OCI-LY1 (cell line): ENCODE measurements at regions not wholly inside any gene's neighbourhood (a gene's known extent, or its start where the extent isn't known, plus 50 kb on each side); places are given as distances from the start of the nearest gene placed in this dataset.

Experiments
- H2AFZ ChIP-seq: fragments of 200-600 bp; sonication (generic), shearing (Covaris generic); 2 replicates; pipeline ENCODE4 v1.6.0; 2014; ENCODE audit warnings: antibody characterized with exemption, mild to moderate bottlenecking, low read length
- H3F3A ChIP-seq: fragments of 200-600 bp; sonication (generic), shearing (Covaris generic); 2 replicates; pipeline ENCODE4 v1.6.0; 2014; ENCODE audit warnings: mild to moderate bottlenecking, antibody characterized with exemption, low read length, moderate library complexity; ENCODE audit not compliant: insufficient read depth
- H3K27ac ChIP-seq: fragments of 200-600 bp; sonication (generic); 2 replicates; pipeline ENCODE4 v1.5.1; 2014; ENCODE audit warnings: low read length, mixed run types, mild to moderate bottlenecking, low read depth; ENCODE audit not compliant: poor library complexity, severe bottlenecking
- H3K27me3 ChIP-seq: fragments of 200-600 bp; sonication (generic); 2 replicates; pipeline ENCODE4 v1.6.0; 2014; ENCODE audit warnings: antibody characterized with exemption, mild to moderate bottlenecking, low read length, moderate library complexity; ENCODE audit not compliant: insufficient read depth
- H3K36me3 ChIP-seq: fragments of 200-600 bp; sonication (generic); 2 replicates; pipeline ENCODE4 v1.6.1; 2014; ENCODE audit warnings: mild to moderate bottlenecking, antibody characterized with exemption, low read length, moderate library complexity, mixed read lengths; ENCODE audit not compliant: insufficient read depth
- H3K4me1 ChIP-seq: fragments of 200-600 bp; sonication (generic); 2 replicates; pipeline ENCODE4 v1.5.1; 2014; ENCODE audit warnings: mild to moderate bottlenecking, low read length, moderate library complexity; ENCODE audit not compliant: insufficient read depth, severe bottlenecking
- H3K4me2 ChIP-seq: fragments of 200-600 bp; sonication (generic), shearing (Covaris generic); 2 replicates; pipeline ENCODE4 v1.6.1; 2014; ENCODE audit warnings: low read length
- H3K4me3 ChIP-seq: fragments of 200-600 bp; sonication (generic); 2 replicates; pipeline ENCODE4 v1.5.1; 2014; ENCODE audit warnings: low read length, low read depth, mild to moderate bottlenecking, mixed read lengths; ENCODE audit not compliant: poor library complexity, severe bottlenecking
- H3K79me2 ChIP-seq: fragments of 200-600 bp; shearing (Covaris generic); 2 replicates; pipeline ENCODE4 v1.6.1; 2016; ENCODE audit warnings: mixed run types, low read length, mixed read lengths; ENCODE audit not compliant: insufficient read depth
- H3K9ac ChIP-seq: fragments of 200-600 bp; sonication (generic), shearing (Covaris generic); 2 replicates; pipeline ENCODE4 v1.6.1; 2014; ENCODE audit warnings: mild to moderate bottlenecking, low read length, mixed read lengths
- H3K9me2 ChIP-seq: fragments of 200-600 bp; sonication (generic), shearing (Covaris generic); 2 replicates; pipeline ENCODE4 v1.6.1; 2014; ENCODE audit warnings: low read depth, mild to moderate bottlenecking, low read length, mixed read lengths
- H3K9me3 ChIP-seq: fragments of 200-600 bp; shearing (Covaris generic); 2 replicates; pipeline ENCODE4 v1.6.1; 2014; ENCODE audit warnings: low read length, mixed read lengths
- H4K20me1 ChIP-seq: fragments of 200-600 bp; sonication (generic), shearing (Covaris generic); 2 replicates; pipeline ENCODE4 v1.6.0; 2016; ENCODE audit warnings: mild to moderate bottlenecking, low read length; ENCODE audit not compliant: insufficient read depth
- CTCF ChIP-seq: fragments of 200-600 bp; sonication (generic), shearing (Covaris generic); IDR thresholded peaks from 2 replicates; pipeline ENCODE4 v1.5.1; 2017; ENCODE audit warnings: mild to moderate bottlenecking, antibody characterized with exemption, low read length, moderate library complexity, mixed read lengths
- EZH2 ChIP-seq: fragments of 200-600 bp; sonication (generic), shearing (Covaris generic); IDR thresholded peaks from 2 replicates; pipeline ENCODE4 v1.8.0; 2017; ENCODE audit warnings: borderline replicate concordance, mixed run types, mild to moderate bottlenecking, antibody characterized with exemption, low read length, moderate library complexity, mixed read lengths

GRCh38 chr7:15104411-15105092, 202.0 kb upstream of the DGKB start:
- Histone ChIP-seq H3K9ac (no peak overlapping the region), H3K79me2 (no peaks in the 10 kb centered on the region), H3K4me1 (no peaks in the 10 kb centered on the region), H2AFZ (no peak overlapping the region), H3K9me3 (no peaks in the 10 kb centered on the region), H3K27ac (no peak overlapping the region), H3K9me2 (no peaks in the 10 kb centered on the region; the same call in 1 of the 2 replicates), H3K36me3 (no peaks in the 10 kb centered on the region), H3K27me3 (no peaks in the 10 kb centered on the region), H3K4me3 (no peak overlapping the region), H3F3A (no peaks in the 10 kb centered on the region), H4K20me1 (no peaks in the 10 kb centered on the region), H3K4me2 (no peak overlapping the region)
- TF ChIP-seq CTCF: no peak
- no peak for TF ChIP-seq EZH2

- Histone ChIP-seq H2AFZ (no peak overlapping the region), H3K9me3 (no peaks in the 10 kb centered on the region), H3K4me1 (no peaks in the 10 kb centered on the region), H4K20me1 (no peaks in the 10 kb centered on the region), H3K79me2 (no peaks in the 10 kb centered on the region), H3F3A (no peaks in the 10 kb centered on the region), H3K27ac (no peak overlapping the region), H3K9ac (no peak overlapping the region), H3K36me3 (no peaks in the 10 kb centered on the region), H3K4me2 (no peak overlapping the region), H3K27me3 (no peaks in the 10 kb centered on the region), H3K9me2 (no peaks in the 10 kb centered on the region; the same call in none of the 2 replicates), H3K4me3 (no peak overlapping the region)
- no peak for TF ChIP-seq CTCF
- no peak for TF ChIP-seq EZH2
Observed at GRCh38 chr7:15099074-15099473, 196.5 kb upstream of the DGKB start.

GRCh38 chr7:15096853-15097252, 194.3 kb upstream of the DGKB start:
- Histone ChIP-seq H2AFZ (no peak overlapping the region), H3K27ac (no peak overlapping the region), H3K79me2 (no peaks in the 10 kb centered on the region), H3K9me2 (no peaks in the 10 kb centered on the region; the same call in none of the 2 replicates), H3K4me1 (no peaks in the 10 kb centered on the region), H3K9ac (no peak overlapping the region), H3K9me3 (no peaks in the 10 kb centered on the region), H4K20me1 (no peaks in the 10 kb centered on the region), H3K4me3 (no peak overlapping the region), H3K36me3 (no peaks in the 10 kb centered on the region), H3F3A (no peaks in the 10 kb centered on the region), H3K27me3 (no peaks in the 10 kb centered on the region), H3K4me2 (no peak overlapping the region)
- TF ChIP-seq EZH2 (no peak), CTCF (no peak)
